ENCODE measurements at regions not wholly inside any gene's neighbourhood (a gene's known extent, or its start where the extent isn't known, plus 50 kb on each side); places are given as distances from the start of the nearest gene placed in this dataset.

GRCh38 chr21:17032141-17032655, 480.6 kb upstream of the CXADR start:
- H3K4me1 ChIP-seq, result no peaks in the 10 kb centered on the region
- Mint-ChIP-seq H3K4me1 (ENCODE audit: low read depth, unreplicated experiment) (no peaks in the 10 kb centered on the region), H3K4me3 (ENCODE audit: unreplicated experiment) (no peak overlapping the region), H3K36me3 (ENCODE audit: insufficient read depth, unreplicated experiment) (no peaks in the 10 kb centered on the region), H3K9me3 (ENCODE audit: unreplicated experiment) (no peaks in the 10 kb centered on the region), H3K27me3 (ENCODE audit: insufficient read depth, unreplicated experiment) (peaks cover 21% of the 10 kb centered on the region), H3K27ac (ENCODE audit: unreplicated experiment) (no peak overlapping the region)
- no peak for DNase-seq
- H3K4me3 ChIP-seq (ENCODE audit: low read depth, low read length), result no peak overlapping the region
- no peaks in the 10 kb centered on the region for H3K36me3 ChIP-seq (ENCODE audit: control insufficient read depth, insufficient read depth, low read length)
- ChIA-PET POLR2A (no interaction called here), CTCF (no interaction called here)
- H3K27me3 ChIP-seq (replicated peaks; ENCODE audit: control insufficient read depth, insufficient read depth, low read length), result no peaks in the 10 kb centered on the region
- intact Hi-C loops (cut with micrococcal nuclease; ENCODE audit: unreplicated experiment), result no loop called here
- H3K9me3 ChIP-seq, result no peaks in the 10 kb centered on the region
- TF ChIP-seq CTCF (IDR thresholded peaks at IDR 0.05; ENCODE audit: insufficient read depth in 1 of 2, low read depth in 1 of 2, low read length in 1 of 2, severe bottlenecking in 1 of 2, unreplicated experiment in 1 of 2), result no peak
- BruUV-seq (replicated peaks), result no TSS peak

GRCh38 chr21:17044696-17045095, 468.1 kb upstream of the CXADR start:
- H3K4me3 ChIP-seq (ENCODE audit: low read depth, low read length), result no peak overlapping the region
- POLR2A ChIA-PET, result no interaction called here
- no TSS peak for BruUV-seq (replicated peaks)
- Mint-ChIP-seq H3K27me3 (ENCODE audit: insufficient read depth, unreplicated experiment) (no peaks in the 10 kb centered on the region), H3K9me3 (ENCODE audit: unreplicated experiment) (no peaks in the 10 kb centered on the region), H3K4me3 (ENCODE audit: unreplicated experiment) (no peak overlapping the region), H3K4me1 (ENCODE audit: low read depth, unreplicated experiment) (no peaks in the 10 kb centered on the region), H3K27ac (ENCODE audit: unreplicated experiment) (no peak overlapping the region), H3K36me3 (ENCODE audit: insufficient read depth, unreplicated experiment) (no peaks in the 10 kb centered on the region)
- DNase-seq, result no peak
- no peak for TF ChIP-seq CTCF (IDR thresholded peaks at IDR 0.05; ENCODE audit: insufficient read depth in 1 of 2, low read depth in 1 of 2, low read length in 1 of 2, severe bottlenecking in 1 of 2, unreplicated experiment in 1 of 2)
- H3K36me3 ChIP-seq (ENCODE audit: control insufficient read depth, insufficient read depth, low read length), result no peaks in the 10 kb centered on the region
- intact Hi-C loops (cut with micrococcal nuclease; ENCODE audit: unreplicated experiment), result loop anchor here (2.0 kb wide), 1 partner anchor 102 kb away; no protein-coding TSS in a partner anchor
- H3K9me3 ChIP-seq, result no peaks in the 10 kb centered on the region
- H3K4me1 ChIP-seq, result no peaks in the 10 kb centered on the region
- CTCF ChIA-PET, result no interaction called here
- no peaks in the 10 kb centered on the region; the same call in 1 of the 2 replicates for H3K27me3 ChIP-seq (replicated peaks; ENCODE audit: control insufficient read depth, insufficient read depth, low read length)

- peak; percentile 33 to 47 for TF ChIP-seq CTCF (IDR thresholded peaks at IDR 0.05; ENCODE audit: insufficient read depth in 1 of 2, low read depth in 1 of 2, low read length in 1 of 2, severe bottlenecking in 1 of 2, unreplicated experiment in 1 of 2)
- intact Hi-C loops (cut with micrococcal nuclease; ENCODE audit: unreplicated experiment), result loop anchor here (2.0 kb wide), 1 partner anchor 103 kb away; no protein-coding TSS in a partner anchor
- H3K27me3 ChIP-seq (replicated peaks; ENCODE audit: control insufficient read depth, insufficient read depth, low read length), result no peaks in the 10 kb centered on the region; the same call in 1 of the 2 replicates
- peak in 1 of 2 experiments; percentile 15 for DNase-seq
- no TSS peak for BruUV-seq (replicated peaks)
- Mint-ChIP-seq H3K4me1 (ENCODE audit: low read depth, unreplicated experiment) (no peaks in the 10 kb centered on the region), H3K27ac (ENCODE audit: unreplicated experiment) (no peak overlapping the region), H3K27me3 (ENCODE audit: insufficient read depth, unreplicated experiment) (no peaks in the 10 kb centered on the region), H3K9me3 (ENCODE audit: unreplicated experiment) (no peaks in the 10 kb centered on the region), H3K4me3 (ENCODE audit: unreplicated experiment) (no peak overlapping the region), H3K36me3 (ENCODE audit: insufficient read depth, unreplicated experiment) (no peaks in the 10 kb centered on the region)
- no peaks in the 10 kb centered on the region for H3K9me3 ChIP-seq
- H3K36me3 ChIP-seq (ENCODE audit: control insufficient read depth, insufficient read depth, low read length), result no peaks in the 10 kb centered on the region
- no peak overlapping the region for H3K4me3 ChIP-seq (ENCODE audit: low read depth, low read length)
- ChIA-PET POLR2A (no interaction called here), CTCF (interaction anchor here (1.1 kb wide), 1 partner anchor 103 kb away, joined by 3 read pairs; no protein-coding TSS in a partner anchor)
- no peaks in the 10 kb centered on the region for H3K4me1 ChIP-seq
Measured at GRCh38 chr21:17045214-17045853, 467.5 kb upstream of the CXADR start.
